ENCODE measurements at regions not wholly inside any gene's neighbourhood (a gene's known extent, or its start where the extent isn't known, plus 50 kb on each side); places are given as distances from the start of the nearest gene placed in this dataset.

- TF ChIP-seq RAD21 (IDR thresholded peaks at IDR 0.05 in 1 of 2, conservative IDR thresholded peaks at IDR 0.05 in 1 of 2; ENCODE audit: low read depth in 2 of 2, low read length in 2 of 2) = no peak
- TF ChIP-seq BRCA1 (IDR thresholded peaks at IDR 0.05; ENCODE audit: low read depth, low read length) = no peak
- no peak for TF ChIP-seq GTF2F1 (IDR thresholded peaks at IDR 0.05; ENCODE audit: borderline replicate concordance, low read depth, low read length)
- no peak for TF ChIP-seq HDAC2 (IDR thresholded peaks at IDR 0.05; ENCODE audit: borderline replicate concordance in 1 of 2, low read depth in 2 of 2, low read length in 2 of 2)
- TF ChIP-seq SAP30 (IDR thresholded peaks at IDR 0.05; ENCODE audit: insufficient read depth, insufficient replicate concordance, low read length) = no peak
- no peak for TF ChIP-seq CTBP2 (IDR thresholded peaks at IDR 0.05; ENCODE audit: borderline replicate concordance, insufficient read depth, insufficient read length, low read length)
Measured at GRCh38 chr5:173413471-173413982, 85.3 kb upstream of the STC2 start (continued).

Data from H1 (cell line).